ENCODE measurements at regions not wholly inside any gene's neighbourhood (a gene's known extent, or its start where the extent isn't known, plus 50 kb on each side); places are given as distances from the start of the nearest gene placed in this dataset.

DNA sequence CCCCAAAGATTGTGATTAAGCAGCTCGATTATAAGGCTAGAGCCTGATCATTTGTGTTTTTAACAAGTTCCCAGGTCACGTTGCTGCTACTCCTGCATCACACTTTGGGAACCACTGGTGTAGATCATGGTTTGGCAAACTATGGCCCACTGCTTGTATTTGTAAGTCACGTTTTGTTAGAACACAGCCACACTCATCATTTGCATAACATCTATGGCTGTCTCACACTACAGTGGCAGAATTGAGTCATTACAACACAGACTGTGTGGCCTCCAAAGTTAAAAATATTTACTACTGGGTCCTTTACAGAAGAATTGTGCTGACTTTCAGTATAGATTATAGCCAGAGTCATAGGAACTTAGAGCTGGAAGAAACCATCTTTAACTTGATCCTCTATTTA is 515.3 kb upstream of the PSMD7 start:
- no peak overlapping the region for H4K8ac ChIP-seq (ENCODE audit: low read depth in 2 of 2, low read length in 2 of 2)
- peaks cover 3% of the 10 kb centered on the region; the same call in 1 of the 2 replicates for H3K9me3 ChIP-seq (ENCODE audit: control insufficient read depth, insufficient read depth, low read length)
- no peak overlapping the region for H3K18ac ChIP-seq (ENCODE audit: low read depth, low read length)
- no peak overlapping the region for H4K91ac ChIP-seq (ENCODE audit: insufficient read depth, low read depth, low read length)
- no peak overlapping the region for H2BK120ac ChIP-seq (ENCODE audit: low read depth, low read length)
- H3K9ac ChIP-seq (ENCODE audit: low read depth, low read length) = no peak overlapping the region
- H3K23ac ChIP-seq (ENCODE audit: low read depth, low read length) = no peak overlapping the region
- H4K5ac ChIP-seq (ENCODE audit: low read depth, low read length) = no peak overlapping the region
- no TSS peak for BruUV-seq (replicated peaks)
- ChIA-PET CTCF (no interaction called here), POLR2A (ENCODE audit: unreplicated experiment) (no interaction called here)
- no peak overlapping the region for H2BK15ac ChIP-seq (ENCODE audit: low read depth, low read length)
- no peak overlapping the region for H3K4ac ChIP-seq (ENCODE audit: low read depth, low read length)
- no peaks in the 10 kb centered on the region for H3K79me1 ChIP-seq (ENCODE audit: low read depth in 1 of 2, low read length in 2 of 2)
- H2AK9ac ChIP-seq (replicated peaks; ENCODE audit: low read depth, low read length, poor library complexity) = no peak overlapping the region
- no peaks in the 10 kb centered on the region for H3K36me3 ChIP-seq (ENCODE audit: control insufficient read depth, insufficient read depth, low read length)
- no peak overlapping the region for H2BK5ac ChIP-seq (ENCODE audit: low read depth, low read length, poor library complexity, severe bottlenecking)
- H3K9me1 ChIP-seq (ENCODE audit: insufficient read depth, low read length) = no peaks in the 10 kb centered on the region
- dilution Hi-C loops (cut with HindIII; ENCODE audit: low sequenced_read_pairs, unreplicated experiment) (no loop called here), in situ Hi-C loops (cut with MboI; ENCODE audit: low sequenced_read_pairs) (no loop called here), intact Hi-C loops (cut with micrococcal nuclease) (no loop called here)
- DNase-seq (no peak), ATAC-seq (ENCODE audit: low read depth) (no peak)
- H3K27ac ChIP-seq (ENCODE audit: insufficient read depth, low read length) = no peak overlapping the region
- no peak overlapping the region for H3K4me2 ChIP-seq (ENCODE audit: low read depth, low read length)
- no peaks in the 10 kb centered on the region for H3K4me1 ChIP-seq (ENCODE audit: control insufficient read depth, insufficient read depth, low read length)
- no peak overlapping the region for H3K14ac ChIP-seq (replicated peaks; ENCODE audit: low read depth, low read length)
- no peaks in the 10 kb centered on the region for H4K20me1 ChIP-seq (ENCODE audit: insufficient read depth, low read length)
- H3K56ac ChIP-seq (ENCODE audit: extremely low read depth, insufficient read depth, low read length) = no peak overlapping the region
- no peak overlapping the region for H3K4me3 ChIP-seq (ENCODE audit: insufficient read depth, low read depth, low read length)
- WGBS, 2 experiments (ENCODE audit: extremely low coverage in 2 of 2, insufficient read length in 1 of 2) = no CpG with 5 or more reads among the region's 3 CpGs
- H2BK20ac ChIP-seq (ENCODE audit: low read depth, low read length) = no peak overlapping the region
- no peak for TF ChIP-seq NFE2L2 (IDR thresholded peaks at IDR 0.05; ENCODE audit: low read depth, low read length)
- no peaks in the 10 kb centered on the region for H3K27me3 ChIP-seq (ENCODE audit: control insufficient read depth, insufficient read depth, low read length)
- no peak overlapping the region for H2AK5ac ChIP-seq (ENCODE audit: low read depth, low read length)
- no peak overlapping the region for H2AFZ ChIP-seq (replicated peaks; ENCODE audit: low read length, poor library complexity)
